ENCODE measurements at regions not wholly inside any gene's neighbourhood (a gene's known extent, or its start where the extent isn't known, plus 50 kb on each side); places are given as distances from the start of the nearest gene placed in this dataset.
A peak's percentile ranks its signal among the peaks of the same experiment; 100 is the strongest.

GRCh38 chr5:166961028-166961427 is 1330.4 kb upstream of the WWC1 start:
- peak; percentile 58 for ATAC-seq

GRCh38 chr5:166961913-166962312 is 1329.5 kb upstream of the WWC1 start:
- 52 to 59% methylated on average over 4 of the region's 4 CpGs for WGBS, 2 donors
- Histone ChIP-seq H3K27ac (no peak overlapping the region), H3K9me3 (no peaks in the 10 kb centered on the region), H3K4me3 (no peak overlapping the region), H3K4me1 (peaks cover 12% of the 10 kb centered on the region), H3K27me3 (no peaks in the 10 kb centered on the region), H3K36me3 (replicated peaks in 1 of 2; ENCODE audit: insufficient read depth in 1 of 2, low read depth in 2 of 2) (no peaks in the 10 kb centered on the region)
- no peak for TF ChIP-seq POLR2A (IDR thresholded peaks at IDR 0.05)
- no peak for TF ChIP-seq CTCF (IDR thresholded peaks at IDR 0.05)
- ATAC-seq (no peak), DNase-seq (no peak)
- intact Hi-C loops (cut with DNase I): no loop called here

More at GRCh38 chr5:166961028-166961427, 1330.4 kb upstream of the WWC1 start:
- Histone ChIP-seq H3K27ac (no peak overlapping the region), H3K4me3 (no peak overlapping the region), H3K27me3 (no peaks in the 10 kb centered on the region), H3K4me1 (peaks cover 12% of the 10 kb centered on the region), H3K36me3 (replicated peaks in 1 of 2; ENCODE audit: insufficient read depth in 1 of 2, low read depth in 2 of 2) (no peaks in the 10 kb centered on the region), H3K9me3 (no peaks in the 10 kb centered on the region)
- peak in 2 of 4 donors; percentile 11 to 16 for DNase-seq
- TF ChIP-seq POLR2A (IDR thresholded peaks at IDR 0.05) (no peak), CTCF (IDR thresholded peaks at IDR 0.05) (peak; percentile 37 to 68 (median 60))
- intact Hi-C loops (cut with DNase I): no loop called here
- 45 to 48% methylated on average over 5 of the region's 5 CpGs for WGBS, 2 donors

GRCh38 chr5:166962461-166962860 is 1329.0 kb upstream of the WWC1 start:
- WGBS, 2 donors: 36 to 43% methylated on average over 8 of the region's 8 CpGs

GRCh38 chr5:166963596-166963995 is 1327.8 kb upstream of the WWC1 start:
- Histone ChIP-seq H3K27me3 (no peaks in the 10 kb centered on the region), H3K9me3 (no peaks in the 10 kb centered on the region), H3K4me3 (no peak overlapping the region), H3K27ac (no peak overlapping the region), H3K36me3 (replicated peaks in 1 of 2; ENCODE audit: insufficient read depth in 1 of 2, low read depth in 2 of 2) (no peaks in the 10 kb centered on the region), H3K4me1 (peaks cover 12% of the 10 kb centered on the region)
- WGBS, 2 donors: 80% methylated on average over 4 to 5 of the region's 5 CpGs
- intact Hi-C loops (cut with DNase I): no loop called here
- TF ChIP-seq CTCF (IDR thresholded peaks at IDR 0.05) (no peak), POLR2A (IDR thresholded peaks at IDR 0.05) (no peak)
- ATAC-seq (no peak), DNase-seq (no peak)

More at GRCh38 chr5:166962461-166962860, 1329.0 kb upstream of the WWC1 start:
- Histone ChIP-seq H3K27me3 (no peaks in the 10 kb centered on the region), H3K27ac (no peak overlapping the region), H3K36me3 (replicated peaks in 1 of 2; ENCODE audit: insufficient read depth in 1 of 2, low read depth in 2 of 2) (no peaks in the 10 kb centered on the region), H3K9me3 (no peaks in the 10 kb centered on the region), H3K4me3 (no peak overlapping the region), H3K4me1 (peaks cover 12% of the 10 kb centered on the region)
- ATAC-seq (peak; percentile 42), DNase-seq (no peak)
- TF ChIP-seq CTCF (IDR thresholded peaks at IDR 0.05) (no peak), POLR2A (IDR thresholded peaks at IDR 0.05) (no peak)
- intact Hi-C loops (cut with DNase I): no loop called here

GRCh38 chr5:166977911-166978422 is 1313.5 kb upstream of the WWC1 start:
- DNase-seq: no peak
- no peak for ATAC-seq
- WGBS, 2 donors: 35 to 48% methylated on average over 5 to 7 of the region's 7 CpGs

More at GRCh38 chr5:166977911-166978422, 1313.5 kb upstream of the WWC1 start:
- Histone ChIP-seq H3K27me3 (no peaks in the 10 kb centered on the region), H3K36me3 (replicated peaks in 1 of 2; ENCODE audit: insufficient read depth in 1 of 2, low read depth in 2 of 2) (no peaks in the 10 kb centered on the region), H3K4me3 (peak overlapping the region in 1 of 2 donors; percentile 57), H3K9me3 (no peaks in the 10 kb centered on the region), H3K27ac (peak overlapping the region in 3 of 4 donors; percentile 38 to 59 (median 45)), H3K4me1 (peaks cover 36% of the 10 kb centered on the region)
- intact Hi-C loops (cut with DNase I): loop anchor here (10.0 kb wide), 1 partner anchor 57 kb away; no protein-coding TSS in a partner anchor
- TF ChIP-seq CTCF (IDR thresholded peaks at IDR 0.05) (no peak), POLR2A (IDR thresholded peaks at IDR 0.05) (no peak)
